H1 (cell line): ENCODE measurements at regions not wholly inside any gene's neighbourhood (a gene's known extent, or its start where the extent isn't known, plus 50 kb on each side); places are given as distances from the start of the nearest gene placed in this dataset.

Experiments used
- CTCF ChIA-PET: fragments of 300-600 bp; sonication (Branson Sonifier 250); formaldehyde crosslinking; loops from one replicate; lab custom pipeline; 2021; ENCODE audit not compliant: partially characterized antibody; lab: Charles Lee
- POLR2A ChIA-PET: fragments of 300-600 bp; sonication (Branson Sonifier 250); formaldehyde crosslinking; loops from one replicate; lab custom pipeline; 2021; ENCODE audit warnings: inconsistent platforms; ENCODE audit not compliant: partially characterized antibody; lab: Charles Lee
- DNase-seq, 2 experiments: peaks; one replicate each; pipeline versions ENCODE4 v3.0.0 to v3.0.0-alpha.2; 2010 to 2022; ENCODE audit warnings: low spot score in 2 of 2, low read depth in 1 of 2, mixed read lengths in 1 of 2
- FAIRE-seq: peaks from 2 replicates; lab custom pipeline; 2011; peaks lifted over from hg19 to GRCh38; lab: Jason Lieb, UNC
- H2AFZ ChIP-seq: 2 replicates; pipeline ENCODE4 v1.8.1; 2012; ENCODE audit warnings: low read length, inconsistent platforms
- H2AK5ac ChIP-seq: 2 replicates; pipeline ENCODE4 v1.6.1; 2013; ENCODE audit warnings: low read depth, low read length
- H2BK120ac ChIP-seq: replicated peaks from 2 replicates; pipeline ENCODE3; 2013; ENCODE audit warnings: low read depth, low read length, inconsistent platforms
- H2BK12ac ChIP-seq: 2 replicates; pipeline ENCODE4 v1.6.1; 2013; ENCODE audit warnings: low read depth, low read length
- H2BK15ac ChIP-seq: 2 replicates; pipeline ENCODE4 v1.6.1; 2013; ENCODE audit warnings: low read length
- H2BK20ac ChIP-seq: 2 replicates; pipeline ENCODE4 v1.6.1; 2013; ENCODE audit warnings: low read length
- H2BK5ac ChIP-seq: 2 replicates; pipeline ENCODE4 v1.6.1; 2013; ENCODE audit warnings: low read depth, low read length
- H3K14ac ChIP-seq: 2 replicates; pipeline ENCODE4 v1.6.1; 2013; ENCODE audit warnings: inconsistent platforms; ENCODE audit not compliant: insufficient read length
- H3K18ac ChIP-seq: 2 replicates; pipeline ENCODE4 v1.6.1; 2013; ENCODE audit warnings: low read length; ENCODE audit errors: extremely low read depth
- H3K23ac ChIP-seq: 2 replicates; pipeline ENCODE4 v1.6.1; 2013; ENCODE audit warnings: inconsistent platforms; ENCODE audit not compliant: insufficient read length
- H3K23me2 ChIP-seq: 2 replicates; pipeline ENCODE4 v1.6.1; 2013; ENCODE audit warnings: low read depth, low read length
- H3K27ac ChIP-seq: 2 replicates; pipeline ENCODE4 v1.6.1; 2011; ENCODE audit warnings: low read depth, low read length, inconsistent platforms
- H3K27me3 ChIP-seq, 4 experiments: replicated peaks in 1 of 4; 1 replicate in 1 of 4; 2 replicates in 3 of 4; pipeline versions ENCODE4 v1.6.1 to v1.8.1; 2011 to 2013; ENCODE audit warnings: low read length in 3 of 4, mild to moderate bottlenecking in 3 of 4, inconsistent platforms in 2 of 4, mixed read lengths in 2 of 4, moderate library complexity in 1 of 4; ENCODE audit not compliant: control insufficient read depth in 3 of 4, insufficient read depth in 3 of 4; ENCODE audit errors: extremely low read depth in 1 of 4
- H3K36me3 ChIP-seq, 4 experiments: 2 replicates each; pipeline versions ENCODE4 v1.6.1 to v1.8.1; 2011 to 2013; ENCODE audit warnings: mild to moderate bottlenecking in 4 of 4, low read length in 3 of 4, moderate library complexity in 2 of 4, control low read depth in 1 of 4, inconsistent platforms in 1 of 4; ENCODE audit not compliant: insufficient read depth in 4 of 4, control insufficient read depth in 2 of 4
- H3K4ac ChIP-seq: replicated peaks from 2 replicates; pipeline ENCODE3; 2013; ENCODE audit warnings: low read length, low read depth, mixed read lengths, inconsistent platforms; ENCODE audit not compliant: insufficient read length
- H3K4me1 ChIP-seq, 4 experiments: replicated peaks in 1 of 4; 1 replicate in 1 of 4; 2 replicates in 3 of 4; pipeline versions ENCODE4 v1.6.1 to v1.8.1; 2011 to 2013; ENCODE audit warnings: low read length in 3 of 4, inconsistent platforms in 2 of 4, mixed read lengths in 1 of 4; ENCODE audit not compliant: insufficient read depth in 4 of 4, control insufficient read depth in 3 of 4
- H3K4me2 ChIP-seq, 2 experiments: 2 replicates each; pipeline versions ENCODE4 v1.6.1 to v1.8.1; 2011 to 2013; ENCODE audit warnings: low read depth in 2 of 2, low read length in 2 of 2, control low read depth in 1 of 2, inconsistent platforms in 1 of 2, mild to moderate bottlenecking in 1 of 2; ENCODE audit not compliant: insufficient read depth in 1 of 2
- H3K4me3 ChIP-seq, 4 experiments: fragments of 200-600, 300-600 bp in 1 of 4; sonication (generic), shearing (Covaris generic), sonication (Bioruptor Twin) in 1 of 4; 2 replicates each; pipeline versions ENCODE4 v1.5.1 to v1.8.1; 2011 to 2016; ENCODE audit warnings: low read length in 4 of 4, low read depth in 3 of 4, control low read depth in 2 of 4, inconsistent platforms in 2 of 4, mild to moderate bottlenecking in 2 of 4, mixed read lengths in 1 of 4, moderate library complexity in 1 of 4; ENCODE audit not compliant: insufficient read depth in 2 of 4; ENCODE audit errors: extremely low read depth in 1 of 4
- H3K56ac ChIP-seq: replicated peaks from 2 replicates; pipeline ENCODE3; 2013; ENCODE audit warnings: low read depth, mild to moderate bottlenecking, mixed read lengths, low read length, inconsistent platforms; ENCODE audit not compliant: insufficient read length
- H3K79me1 ChIP-seq: 2 replicates; pipeline ENCODE4 v1.6.1; 2013; ENCODE audit warnings: low read depth, low read length, control low read depth
- H3K79me2 ChIP-seq, 2 experiments: 2 replicates each; pipeline versions ENCODE4 v1.6.1 to v1.8.1; 2012 to 2013; ENCODE audit warnings: low read length in 2 of 2, mild to moderate bottlenecking in 2 of 2, inconsistent platforms in 1 of 2; ENCODE audit not compliant: insufficient read depth in 2 of 2, control insufficient read depth in 1 of 2
- H3K9ac ChIP-seq, 4 experiments: replicated peaks in 1 of 4; 1 replicate in 1 of 4; 2 replicates in 3 of 4; pipeline versions ENCODE4 v1.6.1 to v1.8.1; 2011 to 2013; ENCODE audit warnings: low read depth in 3 of 4, low read length in 3 of 4, control low read depth in 2 of 4, mild to moderate bottlenecking in 2 of 4, moderate library complexity in 2 of 4, inconsistent platforms in 1 of 4; ENCODE audit errors: extremely low read depth in 1 of 4
- H3K9me3 ChIP-seq, 2 experiments: 2 replicates each; pipeline versions ENCODE4 v1.6.1 to v1.8.1; 2012 to 2013; ENCODE audit warnings: mild to moderate bottlenecking in 2 of 2, moderate library complexity in 2 of 2, control low read depth in 1 of 2, inconsistent platforms in 1 of 2, low read depth in 1 of 2, low read length in 1 of 2, mixed read lengths in 1 of 2; ENCODE audit not compliant: insufficient read depth in 2 of 2
- H4K20me1 ChIP-seq, 2 experiments: replicated peaks in 1 of 2; 2 replicates each; pipeline versions ENCODE3 to v1.8.1; 2011 to 2013; ENCODE audit warnings: inconsistent platforms in 2 of 2, low read length in 2 of 2, mild to moderate bottlenecking in 1 of 2; ENCODE audit not compliant: insufficient read depth in 2 of 2, control insufficient read depth in 1 of 2
- H4K5ac ChIP-seq: 2 replicates; pipeline ENCODE4 v1.6.1; 2013; ENCODE audit warnings: low read length, low read depth, mixed read lengths, inconsistent platforms; ENCODE audit not compliant: insufficient read length
- H4K8ac ChIP-seq: 2 replicates; pipeline ENCODE4 v1.8.0; 2013; ENCODE audit warnings: mild to moderate bottlenecking, moderate library complexity, low read length, inconsistent platforms; ENCODE audit not compliant: insufficient read depth; ENCODE audit errors: extremely low read depth
- H4K91ac ChIP-seq: replicated peaks from 2 replicates; pipeline ENCODE3; 2013; ENCODE audit warnings: low read length, mixed read lengths, inconsistent platforms; ENCODE audit not compliant: insufficient read length
- TAF7 ChIP-seq: optimal IDR thresholded peaks from 2 replicates; pipeline ENCODE3; 2011; ENCODE audit warnings: low read depth, mild to moderate bottlenecking, inconsistent platforms, low read length, moderate library complexity, borderline replicate concordance
- WGBS, 2 experiments: shearing (Covaris generic) in 1 of 2; methylation state at CpG; one replicate each; pipeline versions ENCODE4 v1.1.6 to v1.1.7; 2013 to 2015; ENCODE audit warnings: low lambda C conversion rate in 2 of 2, mixed read lengths in 2 of 2, inconsistent platforms in 1 of 2, low coverage in 1 of 2, missing lambda C conversion rate in 1 of 2; ENCODE audit not compliant: insufficient replicate concordance in 2 of 2, insufficient coverage in 1 of 2, insufficient read length in 1 of 2; ENCODE audit errors: extremely low coverage in 1 of 2, missing lambda C conversion rate in 1 of 2; 5-methylcytosine and 5-hydroxymethylcytosine counted together
- TF ChIP-seq, protein P1 (sequence below): IDR thresholded peaks from 2 replicates; pipeline ENCODE4 v1.6.1; 2012; ENCODE audit warnings: inconsistent platforms

GRCh38 chr10:58921421-58921855 lies 255.0 kb upstream of the PHYHIPL start:
- H2AFZ ChIP-seq = no peak overlapping the region
- H3K36me3 ChIP-seq = no peaks in the 10 kb centered on the region
- TF ChIP-seq, protein P1, sequence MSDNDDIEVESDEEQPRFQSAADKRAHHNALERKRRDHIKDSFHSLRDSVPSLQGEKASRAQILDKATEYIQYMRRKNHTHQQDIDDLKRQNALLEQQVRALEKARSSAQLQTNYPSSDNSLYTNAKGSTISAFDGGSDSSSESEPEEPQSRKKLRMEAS = no peak
- TF ChIP-seq TAF7 = no peak
- TF ChIP-seq, all 59 proteins: peak for 0
- H4K91ac ChIP-seq = no peak overlapping the region
- H4K8ac ChIP-seq = no peak overlapping the region
- no peak overlapping the region for H3K56ac ChIP-seq
- H3K23ac ChIP-seq = no peak overlapping the region
- H3K4ac ChIP-seq = no peak overlapping the region
- no peak overlapping the region for H2BK120ac ChIP-seq
- no peak overlapping the region for H2BK5ac ChIP-seq
- no peaks in the 10 kb centered on the region for H4K20me1 ChIP-seq
- no peak overlapping the region for H3K14ac ChIP-seq
- no peaks in the 10 kb centered on the region for H3K27me3 ChIP-seq
- H3K4me2 ChIP-seq = no peak overlapping the region
- FAIRE-seq (no peak), DNase-seq (no peak)
- no peaks in the 10 kb centered on the region for H3K9me3 ChIP-seq
- no peak overlapping the region for H3K27ac ChIP-seq
- no peak overlapping the region for H4K5ac ChIP-seq
- H2BK12ac ChIP-seq = no peak overlapping the region
- H3K18ac ChIP-seq = no peak overlapping the region
- no peak overlapping the region for H2BK15ac ChIP-seq
- WGBS, 2 experiments = 89% methylated on average over 2 of the region's 2 CpGs; no CpG with 5 or more reads in 1 of the 2 experiments
- H3K79me2 ChIP-seq = no peaks in the 10 kb centered on the region
- H2BK20ac ChIP-seq = no peak overlapping the region
- H3K23me2 ChIP-seq = no peaks in the 10 kb centered on the region
- H3K4me3 ChIP-seq = no peak overlapping the region
- H3K79me1 ChIP-seq = no peaks in the 10 kb centered on the region
- CTCF ChIA-PET = interaction anchor here (0.7 to 1.5 kb wide), 2 partner anchors 10 to 267 kb away, joined by 3 read pairs; no protein-coding TSS in a partner anchor
- no peak overlapping the region for H2AK5ac ChIP-seq
- no peak overlapping the region for H3K9ac ChIP-seq
- H3K4me1 ChIP-seq = no peaks in the 10 kb centered on the region; a peak in 1 of 7 replicates
- POLR2A ChIA-PET = interaction anchor here (0.6 kb wide), 1 partner anchor 406 kb away, joined by 3 read pairs; no protein-coding TSS in a partner anchor
